Mesendoderm (in vitro differentiated cells): ENCODE measurements at regions not wholly inside any gene's neighbourhood (a gene's known extent, or its start where the extent isn't known, plus 50 kb on each side); places are given as distances from the start of the nearest gene placed in this dataset.
"Not testable (repeated sequence)": the region's sequence is repeated elsewhere in the genome, so short reads cannot be mapped to it uniquely, and the experiment has no call there.

ENCODE experiments used
- DNase-seq: peaks from one replicate; pipeline ENCODE4 v3.0.0; 2013
- H2AK5ac ChIP-seq: 2 replicates; pipeline ENCODE4 v1.6.1; 2013; ENCODE audit warnings: low read length, inconsistent platforms
- H2BK120ac ChIP-seq: 2 replicates; pipeline ENCODE4 v1.6.1; 2013; ENCODE audit warnings: low read depth, mild to moderate bottlenecking, low read length, moderate library complexity, mixed read lengths
- H2BK15ac ChIP-seq: replicated peaks from 2 replicates; pipeline ENCODE4 v1.6.1; 2013; ENCODE audit warnings: low read depth, mild to moderate bottlenecking, moderate library complexity
- H2BK5ac ChIP-seq: 2 replicates; pipeline ENCODE4 v1.6.1; 2013; ENCODE audit warnings: low read length, inconsistent platforms
- H3K18ac ChIP-seq: 2 replicates; pipeline ENCODE4 v1.6.1; 2013; ENCODE audit warnings: mild to moderate bottlenecking, low read length, mixed read lengths
- H3K23ac ChIP-seq: one replicate; pipeline ENCODE4 v1.6.1; 2013; ENCODE audit warnings: low read length
- H3K27ac ChIP-seq: 2 replicates; pipeline ENCODE4 v1.5.1; 2013; ENCODE audit warnings: low read depth, mild to moderate bottlenecking, inconsistent platforms, low read length, moderate library complexity
- H3K27me3 ChIP-seq: 2 replicates; pipeline ENCODE4 v1.6.1; 2013; ENCODE audit warnings: low read length, control low read depth, mild to moderate bottlenecking, inconsistent platforms; ENCODE audit not compliant: insufficient read depth, poor library complexity
- H3K36me3 ChIP-seq: 2 replicates; pipeline ENCODE4 v1.6.1; 2013; ENCODE audit warnings: low read length, inconsistent platforms; ENCODE audit not compliant: control insufficient read depth, insufficient read depth
- H3K4ac ChIP-seq: one replicate; pipeline ENCODE4 v1.6.1; 2013; ENCODE audit warnings: low read depth, mild to moderate bottlenecking, low read length, moderate library complexity
- H3K4me1 ChIP-seq: 2 replicates; pipeline ENCODE4 v1.6.1; 2013; ENCODE audit warnings: low read depth, low read length, inconsistent platforms; ENCODE audit not compliant: control insufficient read depth
- H3K4me2 ChIP-seq: 2 replicates; pipeline ENCODE4 v1.6.1; 2013; ENCODE audit warnings: low read length
- H3K4me3 ChIP-seq: 2 replicates; pipeline ENCODE4 v1.5.1; 2013; ENCODE audit warnings: mild to moderate bottlenecking, low read length
- H3K56ac ChIP-seq: one replicate; pipeline ENCODE4 v1.6.1; 2013; ENCODE audit warnings: low read length
- H3K79me1 ChIP-seq: 2 replicates; pipeline ENCODE4 v1.6.1; 2013; ENCODE audit warnings: low read length, inconsistent platforms
- H3K79me2 ChIP-seq: 2 replicates; pipeline ENCODE4 v1.6.1; 2013; ENCODE audit warnings: mild to moderate bottlenecking, low read length; ENCODE audit not compliant: control insufficient read depth, insufficient read depth
- H3K9ac ChIP-seq: 2 replicates; pipeline ENCODE4 v1.6.1; 2013; ENCODE audit warnings: low read length, inconsistent platforms
- H4K5ac ChIP-seq: one replicate; pipeline ENCODE4 v1.6.1; 2013; ENCODE audit warnings: low read length
- H4K8ac ChIP-seq: one replicate; pipeline ENCODE4 v1.6.1; 2013; ENCODE audit warnings: low read depth, mild to moderate bottlenecking, control low read depth, low read length, moderate library complexity
- WGBS: extraction: QIAGEN DNeasy Blood & Tissue Kit; methylation state at CpG from one replicate; pipeline ENCODE4 v1.1.7; 2013; ENCODE audit warnings: low lambda C conversion rate, missing lambda C conversion rate; ENCODE audit not compliant: insufficient coverage; ENCODE audit errors: extremely low coverage; 5-methylcytosine and 5-hydroxymethylcytosine counted together

DNA sequence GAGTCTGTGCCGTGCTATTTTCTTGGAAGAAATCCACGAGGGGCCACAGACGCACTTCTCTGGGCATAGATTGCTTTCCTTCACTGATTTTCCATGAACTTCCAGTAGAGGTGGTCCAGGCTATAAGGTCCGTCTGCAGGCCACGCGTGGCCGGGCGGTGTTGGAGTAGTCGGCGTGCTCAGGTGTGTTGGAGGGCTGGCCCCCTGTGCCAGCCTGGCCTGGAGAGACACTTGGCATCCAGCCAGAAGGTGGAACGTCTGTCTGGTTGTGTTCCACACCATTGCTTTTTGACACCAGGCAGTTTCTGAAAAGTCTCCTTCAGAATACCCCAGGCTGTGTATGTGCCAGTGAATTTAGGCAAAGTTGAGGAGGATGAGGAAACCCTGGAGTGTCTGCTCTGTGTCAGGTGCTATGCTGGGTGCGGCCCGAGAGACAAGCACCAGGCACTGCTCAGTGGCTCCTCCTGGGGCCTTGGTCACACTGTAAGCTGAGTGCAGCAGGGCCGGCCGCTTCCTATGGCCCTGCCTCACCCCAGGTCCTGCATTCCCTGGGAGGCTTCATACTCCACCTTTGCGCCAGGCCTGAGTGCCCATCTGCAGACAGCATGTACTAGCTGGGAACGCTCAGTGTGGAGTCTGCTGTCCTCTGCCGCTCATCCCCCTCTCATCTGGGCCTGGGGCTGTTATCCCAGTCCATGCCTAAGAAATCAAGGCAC lies 52.1 kb upstream of the TAMM41 start:
- H4K8ac ChIP-seq = no peak overlapping the region
- no peak overlapping the region for H3K9ac ChIP-seq
- DNase-seq = no peak
- H3K18ac ChIP-seq = no peak overlapping the region
- no peak overlapping the region for H3K4me3 ChIP-seq
- no peak overlapping the region for H2BK15ac ChIP-seq
- H3K79me1 ChIP-seq = no peaks in the 10 kb centered on the region
- H3K27ac ChIP-seq = no peak overlapping the region
- H3K27me3 ChIP-seq = no peaks in the 10 kb centered on the region
- H2BK5ac ChIP-seq = no peak overlapping the region
- H2AK5ac ChIP-seq = no peak overlapping the region
- no peak overlapping the region for H3K4ac ChIP-seq
- H3K56ac ChIP-seq = no peak overlapping the region
- H3K4me1 ChIP-seq = no peaks in the 10 kb centered on the region
- H2BK120ac ChIP-seq = no peak overlapping the region
- H3K79me2 ChIP-seq = no peaks in the 10 kb centered on the region
- H3K23ac ChIP-seq = no peak overlapping the region
- H3K36me3 ChIP-seq = no peaks in the 10 kb centered on the region
- no peak overlapping the region for H3K4me2 ChIP-seq
- H4K5ac ChIP-seq = no peak overlapping the region
- WGBS = no CpG with 5 or more reads among the region's 18 CpGs

DNA sequence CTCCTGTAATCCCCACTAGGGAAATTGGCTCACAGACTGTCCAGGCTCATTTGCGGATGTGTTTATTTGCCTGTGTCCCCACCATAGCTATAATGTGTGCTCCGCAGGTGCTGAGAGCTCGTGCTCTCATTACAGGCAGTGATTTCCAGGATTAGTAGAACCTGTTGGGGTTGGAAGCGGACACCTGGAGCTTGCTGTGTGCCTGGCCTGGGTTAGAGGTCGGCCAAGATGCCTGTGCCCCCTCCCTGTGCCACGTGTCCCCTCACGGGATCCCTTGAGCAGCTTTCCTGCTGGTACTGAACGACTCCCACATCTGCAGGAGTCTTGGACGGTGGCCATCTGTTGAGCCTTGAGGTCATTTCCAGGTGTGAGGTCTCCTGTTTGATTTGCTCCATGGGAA lies 52.7 kb upstream of the TAMM41 start:
- not testable (repeated sequence) for H3K9ac ChIP-seq, H2AK5ac ChIP-seq, DNase-seq, H3K4me2 ChIP-seq, H3K27ac ChIP-seq, H3K27me3 ChIP-seq, H4K5ac ChIP-seq, H3K56ac ChIP-seq, H3K4me1 ChIP-seq, H3K18ac ChIP-seq, H3K36me3 ChIP-seq, H4K8ac ChIP-seq, H3K23ac ChIP-seq, H2BK120ac ChIP-seq, H3K79me2 ChIP-seq, H3K4me3 ChIP-seq, H2BK5ac ChIP-seq, H2BK15ac ChIP-seq, H3K4ac ChIP-seq, H3K79me1 ChIP-seq
- no CpG with 5 or more reads among the region's 9 CpGs for whole genome bisulfite sequencing

- no peaks in the 10 kb centered on the region for H3K79me1 ChIP-seq
- no peak overlapping the region for H3K9ac ChIP-seq
- no peaks in the 10 kb centered on the region for H3K36me3 ChIP-seq
- no peak overlapping the region for H4K8ac ChIP-seq
- no peak overlapping the region for H3K4me3 ChIP-seq
- no peak overlapping the region for H3K56ac ChIP-seq
- H3K4me2 ChIP-seq = no peak overlapping the region
- no peak overlapping the region for H3K23ac ChIP-seq
- H2BK5ac ChIP-seq = no peak overlapping the region
- no peak for DNase-seq
- H4K5ac ChIP-seq = no peak overlapping the region
- H3K18ac ChIP-seq = no peak overlapping the region
- no peak overlapping the region for H3K4ac ChIP-seq
- no peak overlapping the region for H3K27ac ChIP-seq
- no peaks in the 10 kb centered on the region for H3K27me3 ChIP-seq
- no peaks in the 10 kb centered on the region for H3K4me1 ChIP-seq
- H3K79me2 ChIP-seq = no peaks in the 10 kb centered on the region
- no CpG with 5 or more reads among the region's 12 CpGs for WGBS
- H2AK5ac ChIP-seq = no peak overlapping the region
- no peak overlapping the region for H2BK120ac ChIP-seq
- H2BK15ac ChIP-seq = no peak overlapping the region
These were observed 53.1 kb upstream of the TAMM41 start for GRCh38 chr3:11899826-11900225.

- Histone ChIP-seq H3K36me3 (no peaks in the 10 kb centered on the region), H2BK5ac (no peak overlapping the region), H3K79me1 (no peaks in the 10 kb centered on the region), H3K27me3 (no peaks in the 10 kb centered on the region), H3K4ac (no peak overlapping the region), H3K4me2 (no peak overlapping the region), H4K8ac (no peak overlapping the region), H4K5ac (no peak overlapping the region), H3K56ac (no peak overlapping the region), H2AK5ac (no peak overlapping the region), H2BK15ac (no peak overlapping the region), H3K18ac (no peak overlapping the region), H3K27ac (no peak overlapping the region), H3K4me3 (no peak overlapping the region), H3K4me1 (no peaks in the 10 kb centered on the region), H2BK120ac (no peak overlapping the region), H3K23ac (no peak overlapping the region), H3K9ac (no peak overlapping the region), H3K79me2 (no peaks in the 10 kb centered on the region)
- no peak for DNase-seq
- no CpG with 5 or more reads among the region's 10 CpGs for WGBS
These were observed 54.1 kb upstream of the TAMM41 start for GRCh38 chr3:11900824-11901223.

DNA sequence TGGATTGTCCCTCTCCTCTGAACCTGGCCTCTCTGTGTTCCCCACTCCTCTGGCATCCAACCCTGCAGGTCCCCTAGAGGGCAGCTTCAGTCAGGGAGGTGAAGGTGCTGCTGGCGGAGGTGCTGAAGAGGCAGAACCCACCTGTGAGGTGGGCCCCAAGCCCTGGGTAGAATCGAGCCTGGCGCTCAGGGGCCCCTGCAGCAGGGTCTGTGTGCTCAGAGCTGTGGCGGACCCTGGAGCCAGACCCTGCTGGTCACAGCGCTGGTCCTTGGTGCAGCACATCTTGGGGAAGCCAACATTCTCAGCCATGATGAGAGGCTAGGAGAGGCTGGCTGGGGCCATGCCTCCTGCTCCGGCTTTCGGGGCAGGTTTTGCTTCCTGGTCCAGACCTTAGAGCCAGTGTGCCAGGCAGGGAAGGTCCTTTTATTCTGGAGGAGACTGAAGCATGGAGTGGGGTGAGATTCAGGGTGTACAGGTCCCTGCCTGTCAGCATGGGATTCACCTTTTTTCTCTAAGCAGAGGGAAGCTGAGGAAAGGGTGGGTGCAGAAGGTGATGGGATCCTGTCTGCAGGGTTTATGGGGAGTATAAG lies 54.7 kb upstream of the TAMM41 start:
- no peaks in the 10 kb centered on the region for H3K79me2 ChIP-seq
- H2AK5ac ChIP-seq = no peak overlapping the region
- H3K4me3 ChIP-seq = no peak overlapping the region
- no peak overlapping the region for H4K8ac ChIP-seq
- H2BK5ac ChIP-seq = no peak overlapping the region
- no peak overlapping the region for H3K23ac ChIP-seq
- no peak for DNase-seq
- H3K56ac ChIP-seq = no peak overlapping the region
- H3K79me1 ChIP-seq = no peaks in the 10 kb centered on the region
- H2BK15ac ChIP-seq = no peak overlapping the region
- WGBS = no CpG with 5 or more reads among the region's 7 CpGs
- H3K27me3 ChIP-seq = no peaks in the 10 kb centered on the region
- no peak overlapping the region for H2BK120ac ChIP-seq
- H3K36me3 ChIP-seq = no peaks in the 10 kb centered on the region
- H3K9ac ChIP-seq = no peak overlapping the region
- no peak overlapping the region for H3K4me2 ChIP-seq
- no peak overlapping the region for H3K18ac ChIP-seq
- no peak overlapping the region for H4K5ac ChIP-seq
- no peak overlapping the region for H3K27ac ChIP-seq
- H3K4me1 ChIP-seq = no peaks in the 10 kb centered on the region
- H3K4ac ChIP-seq = no peak overlapping the region

- Histone ChIP-seq H3K36me3 (no peaks in the 10 kb centered on the region), H3K27me3 (no peaks in the 10 kb centered on the region), H3K4me2 (no peak overlapping the region), H2BK5ac (no peak overlapping the region), H3K18ac (no peak overlapping the region), H3K79me2 (no peaks in the 10 kb centered on the region), H2BK15ac (no peak overlapping the region), H3K79me1 (no peaks in the 10 kb centered on the region), H4K8ac (no peak overlapping the region), H3K4ac (no peak overlapping the region), H3K4me3 (no peak overlapping the region), H3K4me1 (no peaks in the 10 kb centered on the region), H3K23ac (no peak overlapping the region), H2BK120ac (no peak overlapping the region), H3K56ac (no peak overlapping the region), H3K9ac (no peak overlapping the region), H4K5ac (no peak overlapping the region), H2AK5ac (no peak overlapping the region), H3K27ac (no peak overlapping the region)
- no CpG with 5 or more reads among the region's 12 CpGs for WGBS
- DNase-seq = no peak
These were observed 56.4 kb upstream of the TAMM41 start for GRCh38 chr3:11903047-11903446.
